ENCODE measurements at regions not wholly inside any gene's neighbourhood (a gene's known extent, or its start where the extent isn't known, plus 50 kb on each side); places are given as distances from the start of the nearest gene placed in this dataset.

DNA sequence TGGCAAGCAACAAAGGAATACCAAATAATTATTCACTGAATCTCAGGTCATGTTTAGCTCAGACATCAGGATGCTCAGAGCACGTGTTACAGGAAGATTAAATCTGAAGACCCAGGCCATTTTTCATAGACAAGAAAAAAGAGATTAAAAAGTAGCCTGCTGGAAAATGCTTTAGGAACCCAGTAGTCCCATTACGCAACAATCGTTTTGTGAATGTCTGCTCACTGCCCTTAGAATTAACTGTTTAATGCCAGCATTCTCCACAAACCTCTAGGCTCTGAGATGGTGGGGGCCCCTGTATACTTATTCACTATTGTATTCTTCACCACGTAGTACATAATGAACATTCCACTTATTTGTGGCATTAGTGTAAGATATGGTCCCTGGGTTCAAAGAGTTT, 154.6 kb upstream of the NYAP2 start (continued):
- TF ChIP-seq EP300 (IDR thresholded peaks at IDR 0.05; ENCODE audit: borderline replicate concordance in 1 of 2, control insufficient read depth in 1 of 2, low read depth in 2 of 2, low read length in 2 of 2) (no peak), TCF12 (IDR thresholded peaks at IDR 0.05; ENCODE audit: low read depth, low read length) (no peak), POLR2A (IDR thresholded peaks at IDR 0.05; ENCODE audit: low read depth, low read length) (no peak), CHD2 (IDR thresholded peaks at IDR 0.05; ENCODE audit: borderline replicate concordance, low read depth, low read length) (no peak), FOXM1 (IDR thresholded peaks at IDR 0.05; ENCODE audit: low read depth, low read length) (no peak), PAX8 (IDR thresholded peaks at IDR 0.05) (no peak), SPI1 (IDR thresholded peaks at IDR 0.05; ENCODE audit: borderline replicate concordance, insufficient read depth, low read depth, low read length) (no peak), EZH2 (IDR thresholded peaks at IDR 0.05; ENCODE audit: borderline replicate concordance, control insufficient read depth, low read depth, low read length) (no peak)

DNA sequence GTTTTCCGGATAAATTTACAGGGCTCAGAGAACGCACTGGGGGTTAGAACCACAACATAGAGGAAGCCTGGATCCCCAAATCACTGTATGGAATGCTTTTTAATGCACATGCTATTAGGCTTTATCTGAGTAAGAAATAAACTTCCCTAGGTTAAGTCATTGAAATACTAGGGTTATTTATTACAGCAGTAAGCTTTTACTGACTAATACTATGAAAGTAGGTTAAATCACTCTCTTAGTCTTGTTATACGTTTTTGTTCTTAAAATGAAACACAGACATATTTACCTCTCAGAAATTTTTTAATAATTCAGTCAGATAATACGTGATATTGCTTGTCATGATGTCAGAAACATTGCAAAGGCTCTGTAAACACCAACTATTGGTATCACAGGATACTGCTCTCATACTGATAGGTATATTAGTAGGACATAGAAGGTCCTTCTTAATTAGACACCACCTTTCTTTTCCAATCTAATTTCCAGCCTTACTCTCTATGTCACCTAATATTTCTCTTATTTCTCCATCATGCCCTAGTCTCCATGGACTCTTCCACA, 162.7 kb upstream of the NYAP2 start:
- Histone ChIP-seq H3K4me1 (ENCODE audit: control insufficient read depth, insufficient read depth, low read length) (no peaks in the 10 kb centered on the region), H3K27ac (ENCODE audit: control insufficient read depth, insufficient read depth) (no peak overlapping the region), H3K9ac (ENCODE audit: control insufficient read depth, insufficient read depth, low read length) (no peak overlapping the region), H3K79me2 (ENCODE audit: control insufficient read depth, insufficient read depth, low read length) (no peaks in the 10 kb centered on the region), H4K20me1 (ENCODE audit: control insufficient read depth, insufficient read depth) (no peaks in the 10 kb centered on the region), H3K36me3 (ENCODE audit: control insufficient read depth in 2 of 2, insufficient read depth in 2 of 2, low read length in 1 of 2) (no peaks in the 10 kb centered on the region), H3K9me3 (replicated peaks; ENCODE audit: control insufficient read depth, insufficient read depth, low read length) (no peaks in the 10 kb centered on the region), H3K4me3 (no peak overlapping the region), H3K4me2 (ENCODE audit: control insufficient read depth, insufficient read depth) (no peak overlapping the region), H2AFZ (ENCODE audit: control insufficient read depth, low read depth, low read length) (no peak overlapping the region), H3K27me3 (replicated peaks in 1 of 2; ENCODE audit: control insufficient read depth in 2 of 2, insufficient read depth in 2 of 2, low read length in 1 of 2) (no peaks in the 10 kb centered on the region)
- POLR2A ChIA-PET = no interaction called here
- SMC1A ChIA-PET (ENCODE audit: uncharacterized antibody, unreplicated experiment) = interaction anchor here (2.5 kb wide), 1 partner anchor 16 kb away, joined by 6 read pairs; no protein-coding TSS in a partner anchor
- no peak for FAIRE-seq
- peak; percentile 69 for ATAC-seq
- CTCF ChIA-PET = no interaction called here
- no peak for DNase-seq (ENCODE audit: low read depth, low spot score)
- RAD21 ChIA-PET (ENCODE audit: unreplicated experiment) = no interaction called here
- no TSS peak for BruUV-seq (replicated peaks)
- intact Hi-C loops (cut with micrococcal nuclease; ENCODE audit: unreplicated experiment) = no loop called here
- TF ChIP-seq SMC3 (IDR thresholded peaks at IDR 0.05; ENCODE audit: borderline replicate concordance, low read length) = no peak
- no peak for TF ChIP-seq STAT1 (conservative IDR thresholded peaks at IDR 0.05)
- in situ Hi-C loops (cut with MboI) = no loop called here
- WGBS (ENCODE audit: insufficient coverage, insufficient replicate concordance, low lambda C conversion rate, missing lambda C conversion rate) = 26% methylated on average over 4 of the region's 4 CpGs
